Body of pancreas (tissue), 4 donors: ENCODE measurements at regions not wholly inside any gene's neighbourhood (a gene's known extent, or its start where the extent isn't known, plus 50 kb on each side); places are given as distances from the start of the nearest gene placed in this dataset.

Source experiments
- POLR2A ChIP-seq, 3 donors: fragments of 450-650 bp; IDR thresholded peaks; one replicate each; pipeline ENCODE4 v1.6.1; 2016; ENCODE audit warnings: antibody characterized with exemption in 3 of 3, mild to moderate bottlenecking in 2 of 3
- TF ChIP-seq, protein P1 (sequence below), 7 experiments: fragments of 450-650 bp in 4 of 7; fragments of 200-600 bp in 3 of 7; sonication (generic) in 3 of 7; IDR thresholded peaks; one replicate each; pipeline ENCODE4 v1.5.1; 2016 to 2019; ENCODE audit warnings: antibody characterized with exemption in 7 of 7

DNA sequence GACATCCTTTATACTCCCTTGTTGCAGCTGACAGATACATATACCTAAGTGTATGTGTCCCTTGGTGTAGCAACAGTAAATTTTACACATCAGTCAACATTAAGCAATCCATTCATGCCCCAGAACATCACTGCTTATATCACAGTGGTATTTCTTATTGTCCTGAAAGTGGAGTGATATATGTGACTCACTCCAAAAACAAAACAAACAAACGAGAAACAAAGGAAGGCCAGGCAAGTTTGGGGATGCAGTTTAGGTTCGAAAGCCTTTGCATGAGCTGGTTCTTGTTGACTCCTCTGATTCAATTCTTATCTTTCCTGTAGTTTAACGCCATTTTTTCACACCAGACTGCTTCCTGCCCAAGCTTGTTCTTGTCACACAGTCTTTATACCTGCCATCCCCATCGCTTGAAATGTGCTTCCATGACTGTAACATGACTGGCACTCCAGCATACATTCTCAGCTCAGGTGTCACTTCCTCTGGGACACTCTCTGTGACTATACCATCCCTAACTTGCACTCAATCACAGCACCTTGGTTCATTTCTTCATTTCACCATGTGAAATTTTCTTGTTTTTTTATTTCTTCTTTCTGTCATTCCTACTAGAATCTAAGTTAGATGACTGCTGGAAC lies 125.0 kb upstream of the TSHZ2 start:
- TF ChIP-seq, protein P1, sequence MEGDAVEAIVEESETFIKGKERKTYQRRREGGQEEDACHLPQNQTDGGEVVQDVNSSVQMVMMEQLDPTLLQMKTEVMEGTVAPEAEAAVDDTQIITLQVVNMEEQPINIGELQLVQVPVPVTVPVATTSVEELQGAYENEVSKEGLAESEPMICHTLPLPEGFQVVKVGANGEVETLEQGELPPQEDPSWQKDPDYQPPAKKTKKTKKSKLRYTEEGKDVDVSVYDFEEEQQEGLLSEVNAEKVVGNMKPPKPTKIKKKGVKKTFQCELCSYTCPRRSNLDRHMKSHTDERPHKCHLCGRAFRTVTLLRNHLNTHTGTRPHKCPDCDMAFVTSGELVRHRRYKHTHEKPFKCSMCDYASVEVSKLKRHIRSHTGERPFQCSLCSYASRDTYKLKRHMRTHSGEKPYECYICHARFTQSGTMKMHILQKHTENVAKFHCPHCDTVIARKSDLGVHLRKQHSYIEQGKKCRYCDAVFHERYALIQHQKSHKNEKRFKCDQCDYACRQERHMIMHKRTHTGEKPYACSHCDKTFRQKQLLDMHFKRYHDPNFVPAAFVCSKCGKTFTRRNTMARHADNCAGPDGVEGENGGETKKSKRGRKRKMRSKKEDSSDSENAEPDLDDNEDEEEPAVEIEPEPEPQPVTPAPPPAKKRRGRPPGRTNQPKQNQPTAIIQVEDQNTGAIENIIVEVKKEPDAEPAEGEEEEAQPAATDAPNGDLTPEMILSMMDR (IDR thresholded peaks at IDR 0.05) = no peak
- TF ChIP-seq POLR2A (IDR thresholded peaks at IDR 0.05) = no peak
